H9 (cell line): ENCODE measurements at regions not wholly inside any gene's neighbourhood (a gene's known extent, or its start where the extent isn't known, plus 50 kb on each side); places are given as distances from the start of the nearest gene placed in this dataset.

Experiments used
- DNase-seq: peaks from one replicate; pipeline ENCODE4 v3.0.0-alpha.2; 2017
- H2AFZ ChIP-seq: one replicate; pipeline ENCODE4 v1.6.1; 2013; ENCODE audit warnings: mild to moderate bottlenecking, low read length, control low read depth, moderate library complexity
- H2AK5ac ChIP-seq: 2 replicates; pipeline ENCODE4 v1.6.1; 2013; ENCODE audit warnings: low read length, control low read depth, mixed read lengths; ENCODE audit not compliant: insufficient read length
- H2BK120ac ChIP-seq: one replicate; pipeline ENCODE4 v1.6.1; 2013; ENCODE audit warnings: low read depth, mild to moderate bottlenecking, low read length, control low read depth, inconsistent platforms; ENCODE audit not compliant: poor library complexity, severe bottlenecking
- H2BK12ac ChIP-seq: 2 replicates; pipeline ENCODE4 v1.6.1; 2013; ENCODE audit warnings: low read length, control low read depth, mixed read lengths, low read depth; ENCODE audit not compliant: insufficient read length
- H2BK15ac ChIP-seq: 2 replicates; pipeline ENCODE4 v1.6.1; 2013; ENCODE audit warnings: low read depth, low read length, control low read depth
- H2BK20ac ChIP-seq: one replicate; pipeline ENCODE4 v1.6.1; 2013; ENCODE audit warnings: low read depth, mild to moderate bottlenecking, low read length, control low read depth, inconsistent platforms; ENCODE audit not compliant: poor library complexity, severe bottlenecking
- H2BK5ac ChIP-seq: 2 replicates; pipeline ENCODE4 v1.6.1; 2013; ENCODE audit warnings: low read length, control low read depth, mixed read lengths; ENCODE audit not compliant: insufficient read length
- H3K14ac ChIP-seq: 2 replicates; pipeline ENCODE4 v1.6.1; 2013; ENCODE audit warnings: low read length, control low read depth; ENCODE audit not compliant: insufficient read depth
- H3K18ac ChIP-seq: 2 replicates; pipeline ENCODE4 v1.6.1; 2013; ENCODE audit warnings: low read depth, mild to moderate bottlenecking, mixed read lengths, low read length, control low read depth; ENCODE audit not compliant: insufficient read length
- H3K23ac ChIP-seq: 2 replicates; pipeline ENCODE4 v1.6.1; 2013; ENCODE audit warnings: low read length, control low read depth, mixed read lengths, low read depth; ENCODE audit not compliant: insufficient read length
- H3K23me2 ChIP-seq: 2 replicates; pipeline ENCODE4 v1.6.1; 2013; ENCODE audit warnings: low read depth, mild to moderate bottlenecking, mixed read lengths, low read length, control low read depth; ENCODE audit not compliant: insufficient read length, poor library complexity, severe bottlenecking
- H3K27ac ChIP-seq: 2 replicates; pipeline ENCODE4 v1.5.1; 2013; ENCODE audit warnings: low read length, control low read depth, mixed read lengths, low read depth; ENCODE audit not compliant: insufficient read length
- H3K27me3 ChIP-seq: 2 replicates; pipeline ENCODE4 v1.6.1; 2013; ENCODE audit warnings: low read length, control low read depth, inconsistent platforms; ENCODE audit not compliant: insufficient read depth
- H3K4ac ChIP-seq: 2 replicates; pipeline ENCODE4 v1.6.1; 2013; ENCODE audit warnings: low read depth, mild to moderate bottlenecking, control low read depth, inconsistent platforms, low read length, moderate library complexity
- H3K4me1 ChIP-seq: 2 replicates; pipeline ENCODE4 v1.6.1; 2013; ENCODE audit warnings: low read length, control low read depth, inconsistent platforms; ENCODE audit not compliant: insufficient read depth
- H3K4me2 ChIP-seq: 2 replicates; pipeline ENCODE4 v1.6.1; 2013; ENCODE audit warnings: low read length, control low read depth, mixed read lengths; ENCODE audit not compliant: insufficient read length, insufficient read depth
- H3K56ac ChIP-seq: 2 replicates; pipeline ENCODE4 v1.6.1; 2013; ENCODE audit warnings: low read depth, mild to moderate bottlenecking, mixed read lengths, low read length, control low read depth; ENCODE audit not compliant: insufficient read length
- H3K79me1 ChIP-seq: 2 replicates; pipeline ENCODE4 v1.6.1; 2013; ENCODE audit warnings: low read depth, mild to moderate bottlenecking, moderate library complexity, low read length, control low read depth, inconsistent platforms; ENCODE audit not compliant: insufficient read depth, poor library complexity, severe bottlenecking
- H3K79me2 ChIP-seq: 2 replicates; pipeline ENCODE4 v1.6.1; 2013; ENCODE audit warnings: low read length, control low read depth, inconsistent platforms; ENCODE audit not compliant: insufficient read depth
- H3K9ac ChIP-seq: 2 replicates; pipeline ENCODE4 v1.6.1; 2013; ENCODE audit warnings: low read length, control low read depth, mixed read lengths; ENCODE audit not compliant: insufficient read length; ENCODE audit errors: extremely low read depth
- H3K9me3 ChIP-seq: one replicate; pipeline ENCODE4 v1.6.1; 2013; ENCODE audit warnings: low read depth, low read length, inconsistent platforms; ENCODE audit not compliant: control insufficient read depth
- H3T11ph ChIP-seq: one replicate; pipeline ENCODE4 v1.6.1; 2013; ENCODE audit warnings: mild to moderate bottlenecking, low read length, control low read depth, inconsistent platforms
- H4K20me1 ChIP-seq: one replicate; pipeline ENCODE4 v1.6.1; 2013; ENCODE audit not compliant: control insufficient read depth, insufficient read length, insufficient read depth
- H4K5ac ChIP-seq: 2 replicates; pipeline ENCODE4 v1.6.1; 2013; ENCODE audit warnings: low read depth, mild to moderate bottlenecking, mixed read lengths, low read length, control low read depth; ENCODE audit not compliant: insufficient read length
- H4K8ac ChIP-seq: replicated peaks from 2 replicates; pipeline ENCODE4 v1.6.1; 2013; ENCODE audit warnings: low read length, control low read depth, mixed read lengths, low read depth; ENCODE audit not compliant: insufficient read length
- H4K91ac ChIP-seq: 2 replicates; pipeline ENCODE4 v1.6.1; 2013; ENCODE audit warnings: low read depth, mild to moderate bottlenecking, moderate library complexity, mixed read lengths, low read length, control low read depth; ENCODE audit not compliant: insufficient read length
- H3K27ac Mint-ChIP-seq, 3 experiments: 2 replicates in 2 of 3; 3 replicates in 1 of 3; pipeline ENCODE4 v1.8.0; 2020 to 2021; ENCODE audit warnings: mixed read lengths in 3 of 3, mild to moderate bottlenecking in 1 of 3, moderate library complexity in 1 of 3
- H3K27me3 Mint-ChIP-seq: 2 replicates; pipeline ENCODE4 v1.8.0; 2021; ENCODE audit warnings: low read depth, mild to moderate bottlenecking, moderate library complexity, mixed read lengths
- H3K36me3 Mint-ChIP-seq, 3 experiments: 2 replicates in 2 of 3; 3 replicates in 1 of 3; pipeline ENCODE4 v1.8.0; 2020 to 2021; ENCODE audit warnings: low read depth in 3 of 3, mixed read lengths in 3 of 3; ENCODE audit not compliant: insufficient read depth in 1 of 3
- H3K4me1 Mint-ChIP-seq, 2 experiments: 2 replicates each; pipeline ENCODE4 v1.8.0; 2020; ENCODE audit warnings: mixed read lengths in 2 of 2
- H3K4me3 Mint-ChIP-seq, 2 experiments: 2 replicates in 1 of 2; 3 replicates in 1 of 2; pipeline ENCODE4 v1.8.0; 2020 to 2021; ENCODE audit warnings: mild to moderate bottlenecking in 2 of 2, mixed read lengths in 2 of 2, moderate library complexity in 1 of 2
- H3K9me3 Mint-ChIP-seq, 2 experiments: 2 replicates in 1 of 2; 3 replicates in 1 of 2; pipeline ENCODE4 v1.8.0; 2020; ENCODE audit warnings: mild to moderate bottlenecking in 2 of 2, mixed read lengths in 2 of 2, moderate library complexity in 1 of 2
- WGBS: extraction: QIAGEN DNeasy Blood & Tissue Kit; methylation state at CpG from one replicate; pipeline ENCODE4 v1.1.7; 2013; ENCODE audit warnings: missing lambda C conversion rate, low lambda C conversion rate, mixed read lengths; ENCODE audit not compliant: insufficient read length; ENCODE audit errors: extremely low coverage; 5-methylcytosine and 5-hydroxymethylcytosine counted together
- TF ChIP-seq, protein P1 (sequence below): fragments of 200-600 bp; sonication (generic); conservative IDR thresholded peaks from 3 replicates; pipeline ENCODE4 v1.8.0; 2021; ENCODE audit warnings: antibody characterized with exemption, mild to moderate bottlenecking

DNA sequence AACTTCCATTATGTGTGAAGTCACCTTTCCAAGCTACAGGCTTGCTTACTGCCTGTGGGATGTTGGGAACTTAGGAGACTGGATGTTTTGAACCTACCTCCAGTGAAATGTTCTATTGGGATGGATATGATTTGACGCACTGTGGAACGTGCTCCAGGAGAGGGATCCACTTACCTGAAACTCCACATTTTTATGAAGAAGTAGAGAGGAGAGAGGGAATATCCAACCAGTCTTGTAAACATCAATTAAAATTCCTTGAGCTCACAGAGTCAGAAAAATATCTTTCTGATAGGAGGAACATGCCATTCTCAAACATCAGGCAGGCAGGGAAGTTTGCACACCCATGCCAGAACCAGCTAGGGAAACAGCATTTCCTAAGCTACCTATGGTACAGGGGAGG is 91.1 kb upstream of the MAOA start:
- H3K4me1 Mint-ChIP-seq = peaks cover 0 to 13% of the 10 kb centered on the region in 2 experiments; a peak in 2 of 4 replicates
- WGBS = no CpG with 5 or more reads among the region's 2 CpGs
- Histone ChIP-seq H2AFZ (no peak overlapping the region), H3K23ac (no peak overlapping the region), H2BK120ac (no peak overlapping the region), H2AK5ac (no peak overlapping the region), H3K9me3 (no peaks in the 10 kb centered on the region), H3K4me1 (no peaks in the 10 kb centered on the region), H3K79me2 (no peaks in the 10 kb centered on the region), H2BK12ac (no peak overlapping the region), H3K79me1 (no peaks in the 10 kb centered on the region), H3K56ac (no peak overlapping the region), H2BK20ac (no peak overlapping the region), H4K91ac (no peak overlapping the region), H3K27ac (no peak overlapping the region), H3K4me2 (no peak overlapping the region), H3K23me2 (no peaks in the 10 kb centered on the region), H3K9ac (no peak overlapping the region), H3K27me3 (no peaks in the 10 kb centered on the region), H2BK5ac (no peak overlapping the region), H3K18ac (no peak overlapping the region), H3K4ac (no peak overlapping the region), H4K20me1 (no peaks in the 10 kb centered on the region), H4K5ac (no peak overlapping the region), H2BK15ac (no peak overlapping the region), H3K14ac (no peak overlapping the region), H4K8ac (no peak overlapping the region), H3T11ph (no peak overlapping the region)
- TF ChIP-seq, protein P1, sequence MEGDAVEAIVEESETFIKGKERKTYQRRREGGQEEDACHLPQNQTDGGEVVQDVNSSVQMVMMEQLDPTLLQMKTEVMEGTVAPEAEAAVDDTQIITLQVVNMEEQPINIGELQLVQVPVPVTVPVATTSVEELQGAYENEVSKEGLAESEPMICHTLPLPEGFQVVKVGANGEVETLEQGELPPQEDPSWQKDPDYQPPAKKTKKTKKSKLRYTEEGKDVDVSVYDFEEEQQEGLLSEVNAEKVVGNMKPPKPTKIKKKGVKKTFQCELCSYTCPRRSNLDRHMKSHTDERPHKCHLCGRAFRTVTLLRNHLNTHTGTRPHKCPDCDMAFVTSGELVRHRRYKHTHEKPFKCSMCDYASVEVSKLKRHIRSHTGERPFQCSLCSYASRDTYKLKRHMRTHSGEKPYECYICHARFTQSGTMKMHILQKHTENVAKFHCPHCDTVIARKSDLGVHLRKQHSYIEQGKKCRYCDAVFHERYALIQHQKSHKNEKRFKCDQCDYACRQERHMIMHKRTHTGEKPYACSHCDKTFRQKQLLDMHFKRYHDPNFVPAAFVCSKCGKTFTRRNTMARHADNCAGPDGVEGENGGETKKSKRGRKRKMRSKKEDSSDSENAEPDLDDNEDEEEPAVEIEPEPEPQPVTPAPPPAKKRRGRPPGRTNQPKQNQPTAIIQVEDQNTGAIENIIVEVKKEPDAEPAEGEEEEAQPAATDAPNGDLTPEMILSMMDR = peak; percentile 15; the same call in 1 of the 3 replicates
- no peak overlapping the region; a peak in 1 of 7 replicates for H3K27ac Mint-ChIP-seq
- DNase-seq = no peak
- peaks cover 0 to 16% (median 6%) of the 10 kb centered on the region in 3 experiments; a peak in 4 of 7 replicates for H3K36me3 Mint-ChIP-seq
- no peak overlapping the region for H3K4me3 Mint-ChIP-seq
- H3K9me3 Mint-ChIP-seq = peaks cover 17 to 56% of the 10 kb centered on the region in 2 experiments
- peaks cover 1% of the 10 kb centered on the region; the same call in 1 of the 2 replicates for H3K27me3 Mint-ChIP-seq
